Adrenal gland (tissue), 5 donors: ENCODE measurements at regions not wholly inside any gene's neighbourhood (a gene's known extent, or its start where the extent isn't known, plus 50 kb on each side); places are given as distances from the start of the nearest gene placed in this dataset.
"Not testable (repeated sequence)": the region's sequence is repeated elsewhere in the genome, so short reads cannot be mapped to it uniquely, and the experiment has no call there.

Experiments
- POLR2A ChIP-seq, 2 donors: fragments of 450-650 bp; IDR thresholded peaks; one replicate each; pipeline ENCODE4 v1.6.1; 2017; ENCODE audit warnings: antibody characterized with exemption in 2 of 2, mild to moderate bottlenecking in 2 of 2, moderate library complexity in 1 of 2
- TF ChIP-seq, protein P1 (sequence below), 6 experiments: fragments of 450-650 bp in 4 of 6; fragments of 200-600 bp in 2 of 6; sonication (generic) in 1 of 6; IDR thresholded peaks; 1 replicate in 5 of 6; 2 replicates in 1 of 6; pipeline versions ENCODE4 v1.5.1 to v1.8.0; 2016 to 2021; ENCODE audit warnings: antibody characterized with exemption in 6 of 6, mild to moderate bottlenecking in 2 of 6, moderate library complexity in 1 of 6
- donor health status: DM: no; HTN: no; CAD: no.

GRCh38 chr6:26191512-26191911 lies 104.3 kb downstream of the HFE start:
- TF ChIP-seq, protein P1, sequence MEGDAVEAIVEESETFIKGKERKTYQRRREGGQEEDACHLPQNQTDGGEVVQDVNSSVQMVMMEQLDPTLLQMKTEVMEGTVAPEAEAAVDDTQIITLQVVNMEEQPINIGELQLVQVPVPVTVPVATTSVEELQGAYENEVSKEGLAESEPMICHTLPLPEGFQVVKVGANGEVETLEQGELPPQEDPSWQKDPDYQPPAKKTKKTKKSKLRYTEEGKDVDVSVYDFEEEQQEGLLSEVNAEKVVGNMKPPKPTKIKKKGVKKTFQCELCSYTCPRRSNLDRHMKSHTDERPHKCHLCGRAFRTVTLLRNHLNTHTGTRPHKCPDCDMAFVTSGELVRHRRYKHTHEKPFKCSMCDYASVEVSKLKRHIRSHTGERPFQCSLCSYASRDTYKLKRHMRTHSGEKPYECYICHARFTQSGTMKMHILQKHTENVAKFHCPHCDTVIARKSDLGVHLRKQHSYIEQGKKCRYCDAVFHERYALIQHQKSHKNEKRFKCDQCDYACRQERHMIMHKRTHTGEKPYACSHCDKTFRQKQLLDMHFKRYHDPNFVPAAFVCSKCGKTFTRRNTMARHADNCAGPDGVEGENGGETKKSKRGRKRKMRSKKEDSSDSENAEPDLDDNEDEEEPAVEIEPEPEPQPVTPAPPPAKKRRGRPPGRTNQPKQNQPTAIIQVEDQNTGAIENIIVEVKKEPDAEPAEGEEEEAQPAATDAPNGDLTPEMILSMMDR (IDR thresholded peaks at IDR 0.05), result not testable (repeated sequence)
- not testable (repeated sequence) for TF ChIP-seq POLR2A (IDR thresholded peaks at IDR 0.05)
